HG02642 (cell line): ENCODE measurements at regions not wholly inside any gene's neighbourhood (a gene's known extent, or its start where the extent isn't known, plus 50 kb on each side); places are given as distances from the start of the nearest gene placed in this dataset.

Source experiments
- ATAC-seq: cut with Tn5 transposase; IDR thresholded peaks from one replicate; pipeline ENCODE4 v1.9.1; 2021; ENCODE audit warnings: mild to moderate bottlenecking; ENCODE audit not compliant: unreplicated experiment, poor library complexity

DNA sequence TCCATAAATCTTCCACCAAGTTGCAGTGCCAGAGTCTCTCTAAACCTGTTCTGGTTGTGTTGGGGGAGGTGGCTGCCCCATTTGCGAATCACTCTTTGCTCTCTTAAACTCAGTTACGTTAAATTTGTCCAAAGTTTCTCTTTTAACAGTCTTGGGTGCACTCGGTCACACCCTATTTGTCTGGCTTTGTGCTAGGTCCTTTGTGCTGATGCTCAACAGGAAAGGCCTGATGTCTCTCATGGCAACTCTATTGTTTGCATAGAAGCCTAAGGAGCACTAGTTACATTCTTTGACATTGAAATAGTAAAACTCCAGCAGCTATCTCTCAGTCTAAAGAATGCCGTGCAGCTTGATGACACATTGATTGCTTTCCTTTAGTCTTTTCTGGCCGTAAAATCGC is 105.1 kb downstream of the TRMT11 start:
- ATAC-seq: no peak

DNA sequence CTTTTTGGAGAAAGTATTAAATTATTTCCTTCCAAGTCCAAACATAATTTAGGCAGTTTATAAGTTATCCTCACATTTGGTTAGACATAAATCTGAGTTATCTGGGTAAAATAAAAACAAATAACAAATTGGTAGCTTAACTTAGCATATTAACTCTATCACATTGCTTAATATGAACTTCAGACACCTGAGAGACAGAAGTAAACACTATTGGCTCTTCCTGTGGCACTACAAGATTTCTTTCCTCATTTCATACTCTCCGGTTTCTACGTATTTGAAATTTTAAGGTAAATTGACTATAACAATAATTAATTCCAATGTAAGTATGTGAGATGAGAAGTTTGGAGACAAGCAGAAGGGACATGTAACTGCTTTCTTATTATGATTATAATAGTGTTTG is 106.8 kb downstream of the TRMT11 start:
- no peak for ATAC-seq

DNA sequence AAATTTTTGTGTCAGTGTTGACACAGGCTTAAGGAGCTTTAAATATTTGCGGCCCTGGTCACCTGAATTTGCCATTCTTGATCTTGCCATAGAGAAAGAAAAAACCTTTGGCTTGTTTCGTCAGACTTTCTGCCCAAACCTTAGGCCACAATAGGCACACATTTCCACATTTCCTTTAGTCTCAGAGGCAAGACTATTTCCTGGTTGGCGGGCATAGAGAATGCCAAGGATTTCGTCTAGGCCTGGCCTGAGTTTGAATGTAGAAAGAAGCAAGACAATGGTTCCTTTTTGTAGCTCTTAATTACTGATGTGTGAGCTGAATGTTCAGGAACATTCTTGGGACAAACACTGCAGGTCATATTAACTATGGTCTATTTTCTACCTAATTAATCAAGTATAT is 108.1 kb downstream of the TRMT11 start:
- no peak for ATAC-seq

DNA sequence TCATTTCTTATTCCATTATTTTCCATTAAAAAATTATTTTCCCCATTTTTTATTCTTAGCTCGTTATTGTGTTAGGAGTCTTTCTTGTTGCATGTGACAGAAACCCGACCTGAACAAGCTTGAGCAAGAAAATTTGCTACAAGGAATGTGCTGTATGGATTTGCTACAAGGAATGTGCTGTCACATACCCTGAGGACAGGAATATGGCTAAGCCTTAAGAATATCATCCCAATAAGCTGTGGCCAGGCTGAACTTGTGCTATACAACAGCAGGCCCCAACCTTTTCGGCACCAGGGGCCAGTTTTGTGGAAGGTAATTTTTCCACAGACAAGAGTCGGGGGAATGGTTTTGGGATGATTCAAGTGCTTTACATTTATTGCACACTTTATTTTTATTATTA is 114.0 kb downstream of the TRMT11 start:
- ATAC-seq: no peak

DNA sequence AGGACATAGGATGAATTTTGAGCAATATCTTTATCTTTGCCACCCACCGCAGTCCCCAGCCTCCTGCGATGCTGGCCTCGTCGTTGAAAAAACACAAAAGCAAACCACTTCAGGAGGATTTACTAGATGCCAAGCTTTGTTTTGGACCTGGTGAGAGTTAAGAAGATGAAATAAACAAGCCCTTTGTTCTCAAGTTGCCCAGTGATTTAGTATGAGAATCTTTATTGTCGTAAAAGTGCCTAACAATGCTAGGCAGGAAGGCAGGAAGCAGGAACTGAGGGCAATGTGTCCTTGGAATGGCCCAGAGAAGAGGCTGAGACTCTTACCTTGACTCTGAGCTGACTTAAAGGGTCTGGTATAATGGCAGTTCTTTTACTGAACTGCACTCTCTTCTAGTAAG is 116.0 kb downstream of the TRMT11 start:
- ATAC-seq: no peak

DNA sequence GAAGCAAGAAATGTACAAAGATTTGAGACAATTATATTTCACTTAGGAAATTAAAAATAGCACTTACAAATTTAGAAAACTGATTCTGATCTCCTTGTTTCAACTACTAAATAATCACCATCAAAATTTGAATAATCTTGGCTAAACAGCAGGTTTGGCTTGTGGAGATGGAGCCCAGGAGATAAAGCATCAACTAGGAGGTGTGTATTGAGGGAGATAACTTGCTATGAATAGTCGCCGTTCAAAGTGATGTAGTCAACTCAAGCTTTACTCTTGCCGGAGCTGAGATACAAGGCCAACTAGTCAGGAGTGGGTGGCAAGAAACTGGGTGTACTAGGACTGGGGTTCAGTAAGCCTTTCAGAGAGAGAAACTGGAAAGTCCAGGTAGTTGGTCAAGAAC is 117.7 kb downstream of the TRMT11 start:
- no peak for ATAC-seq

DNA sequence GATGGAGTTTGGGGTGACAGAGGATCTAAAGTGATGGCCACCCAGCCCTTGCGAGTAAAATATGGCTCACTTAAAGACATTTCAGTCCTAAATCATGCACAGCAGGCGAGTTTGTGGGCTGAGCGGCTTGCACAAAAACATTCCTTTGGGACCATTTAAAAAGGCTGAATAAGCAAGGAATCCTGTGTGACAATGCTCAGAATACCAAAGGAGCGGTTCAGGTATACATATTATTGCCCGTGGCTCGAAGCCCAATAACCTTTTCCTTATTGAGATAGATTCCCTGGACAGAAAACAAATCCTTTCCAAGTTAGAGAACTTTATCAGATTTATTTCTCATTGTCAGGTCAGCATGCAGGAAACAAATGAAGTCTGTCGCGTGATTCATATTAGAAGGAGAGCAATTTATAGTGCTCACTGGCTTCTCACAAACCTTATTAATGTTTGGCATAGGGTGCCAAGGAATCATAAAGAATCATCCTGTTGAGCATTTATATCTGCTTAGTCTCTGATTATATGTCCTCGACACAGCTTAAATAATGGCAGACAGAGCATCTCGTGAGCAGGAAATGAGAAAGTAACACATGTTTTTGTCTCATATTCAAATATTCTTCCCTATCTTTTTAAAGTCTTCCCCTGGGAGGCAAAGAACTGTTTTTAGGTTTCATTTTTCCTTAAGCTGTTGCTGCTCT is 121.3 kb downstream of the TRMT11 start:
- ATAC-seq: no peak

DNA sequence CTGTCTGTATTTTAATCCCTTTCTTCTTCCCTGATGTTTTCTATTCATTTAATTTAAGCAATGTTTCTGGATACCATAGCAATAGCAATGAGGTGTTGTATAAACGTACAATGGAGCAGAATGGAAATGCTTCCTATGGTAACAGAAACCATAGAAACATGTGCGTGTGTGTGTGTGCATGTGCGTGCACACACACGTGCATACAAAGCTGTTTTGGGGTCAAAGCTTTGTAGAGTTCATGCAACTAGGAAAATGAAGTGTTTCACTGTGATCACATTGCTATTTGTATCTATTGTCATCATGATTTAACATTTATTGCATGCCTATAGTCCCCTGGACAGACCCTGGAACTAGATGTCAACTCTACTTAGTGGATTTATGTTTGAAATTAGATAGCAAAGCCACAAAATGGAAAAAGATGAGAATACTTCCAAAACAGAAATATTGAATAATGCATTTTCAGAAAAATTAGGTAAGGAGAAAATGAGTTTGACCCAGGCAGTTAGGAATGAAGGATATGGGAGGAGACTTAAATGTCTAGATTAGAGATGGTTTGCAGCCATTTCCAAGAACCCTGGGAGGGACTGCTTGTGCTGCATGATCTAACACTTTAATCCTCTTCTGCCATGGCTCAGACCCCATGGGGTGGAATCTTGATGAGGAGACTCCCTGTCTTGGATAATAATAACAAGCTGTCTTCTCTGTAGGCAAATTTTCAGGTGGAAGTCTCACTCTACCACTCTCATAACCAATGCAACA is 124.4 kb downstream of the TRMT11 start:
- no peak for ATAC-seq

DNA sequence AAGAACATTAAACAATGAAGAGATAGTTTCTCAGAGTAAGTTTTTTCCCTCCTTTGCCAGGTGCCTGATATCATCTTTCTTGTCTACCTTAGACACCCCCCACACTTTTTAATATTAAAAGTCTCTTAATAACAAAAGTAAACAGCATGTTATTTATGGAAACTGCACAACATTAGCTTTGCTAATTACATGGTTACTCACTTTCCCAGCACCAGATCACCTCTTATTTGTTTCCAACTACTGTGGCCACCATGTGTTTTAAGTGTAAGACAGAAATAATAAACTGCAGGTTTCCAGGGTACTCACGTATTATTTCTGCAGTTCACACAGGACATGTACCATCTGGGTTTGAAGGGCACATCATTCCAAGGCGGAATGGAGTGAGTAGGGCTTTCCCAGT is 125.0 kb downstream of the TRMT11 start:
- no peak for ATAC-seq

DNA sequence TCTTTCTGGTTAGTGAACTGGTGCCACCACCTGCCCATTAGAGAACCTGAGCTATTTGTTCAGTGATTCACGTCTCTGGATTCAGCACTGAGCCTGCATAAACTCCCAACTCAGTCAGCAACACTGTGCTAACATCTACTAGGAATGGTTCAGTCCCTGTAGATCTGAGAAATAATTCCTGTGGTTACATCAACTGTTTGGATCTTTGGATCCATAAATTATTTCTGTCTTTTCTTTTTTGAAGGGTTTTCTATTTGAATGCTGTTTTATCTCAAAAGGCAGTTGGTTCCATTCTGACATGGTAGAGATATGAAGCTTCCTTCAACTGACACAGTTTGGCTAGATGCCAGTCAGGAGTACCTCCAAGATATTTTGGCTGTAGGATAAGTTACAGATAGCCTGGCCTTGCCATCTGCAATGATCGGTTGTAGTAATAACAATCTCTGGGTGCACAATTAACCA is 125.9 kb downstream of the TRMT11 start:
- ATAC-seq: no peak

DNA sequence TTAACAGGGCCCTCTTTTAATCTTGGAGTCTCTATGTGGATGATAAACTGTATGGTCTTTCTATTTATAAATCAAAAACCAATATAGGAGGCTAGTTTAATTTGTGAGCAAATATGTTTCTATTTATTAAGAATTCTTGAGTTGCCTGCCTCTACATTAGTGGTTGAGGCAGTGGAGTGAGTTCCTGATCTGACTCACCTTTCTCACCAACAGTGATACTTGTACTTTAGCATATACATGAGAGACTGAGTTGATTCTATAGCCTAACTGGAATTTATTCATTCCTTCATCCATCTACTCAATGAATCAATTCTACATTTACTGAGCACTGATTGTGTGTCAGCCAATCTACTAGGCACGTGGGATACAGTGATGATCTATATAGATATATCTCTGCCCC is 126.9 kb downstream of the TRMT11 start:
- ATAC-seq: no peak

DNA sequence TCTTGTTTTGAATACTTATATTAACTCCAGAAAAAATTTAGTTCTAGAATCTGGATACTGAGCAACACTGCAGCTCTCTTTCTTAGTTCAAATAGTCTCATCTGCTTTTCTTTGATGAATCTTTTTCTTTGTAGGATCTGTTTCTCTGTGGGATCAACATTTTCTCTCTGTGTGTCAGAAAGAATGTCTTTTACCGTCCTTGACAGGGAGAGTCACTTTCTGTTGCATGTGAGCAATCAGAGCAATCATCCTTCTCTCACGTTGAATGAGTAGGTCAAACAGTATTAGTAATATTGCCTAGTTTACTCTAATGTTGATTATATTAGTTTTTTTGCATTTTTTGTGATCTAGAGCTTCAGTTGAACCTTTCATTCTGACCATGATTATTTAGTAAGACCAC is 130.9 kb downstream of the TRMT11 start:
- no peak for ATAC-seq

DNA sequence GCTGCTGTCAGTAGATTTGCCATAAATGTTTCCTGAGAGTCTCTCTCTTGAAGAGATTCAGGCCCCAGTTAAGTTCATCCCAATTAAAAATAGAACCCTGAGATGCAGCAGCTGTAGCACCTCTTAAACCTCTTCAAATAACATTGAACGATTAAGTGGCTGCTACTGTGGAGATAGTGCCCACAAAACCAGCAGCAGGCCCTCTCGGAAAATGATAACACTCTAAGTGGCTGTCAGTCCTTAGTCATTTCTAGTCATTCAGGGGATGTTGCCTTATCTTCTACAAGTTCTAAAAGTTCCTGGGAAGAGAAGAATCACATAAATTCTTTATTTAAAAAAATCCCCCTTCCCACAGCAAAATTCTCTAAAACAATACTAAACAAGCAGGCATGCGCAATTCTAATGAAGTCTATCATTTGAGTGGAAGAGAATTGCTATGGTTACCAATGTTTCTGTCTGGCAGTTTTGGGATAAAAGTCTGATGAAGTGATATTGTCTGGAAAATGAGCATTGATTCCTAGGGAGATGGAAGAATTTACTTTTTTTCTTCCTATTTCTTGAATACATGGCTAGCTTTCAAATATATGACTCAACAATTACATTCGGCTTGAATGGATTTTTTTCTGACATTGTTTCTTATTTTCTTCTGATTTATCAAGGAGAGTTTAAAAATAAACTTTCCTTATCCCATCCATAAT is 131.9 kb downstream of the TRMT11 start:
- no peak for ATAC-seq

DNA sequence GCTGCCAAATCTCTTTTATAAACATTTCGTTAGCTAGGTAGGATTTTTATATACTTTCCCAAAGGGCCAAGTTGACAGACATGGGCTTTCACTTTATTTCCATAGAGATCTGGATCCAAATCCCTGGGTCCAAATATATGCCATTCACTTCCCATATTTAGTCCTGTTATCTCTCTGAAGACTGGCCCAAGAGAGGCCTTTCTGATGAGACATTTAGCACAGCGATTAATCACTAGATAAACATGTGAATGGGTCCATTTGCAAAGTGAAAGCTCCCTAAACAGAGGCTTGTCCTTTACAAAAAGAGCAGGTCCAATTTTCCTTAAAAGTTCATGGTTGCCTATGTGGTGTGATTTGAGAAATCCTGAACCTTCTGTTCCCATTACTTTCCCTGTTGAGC is 132.6 kb downstream of the TRMT11 start:
- ATAC-seq: no peak

DNA sequence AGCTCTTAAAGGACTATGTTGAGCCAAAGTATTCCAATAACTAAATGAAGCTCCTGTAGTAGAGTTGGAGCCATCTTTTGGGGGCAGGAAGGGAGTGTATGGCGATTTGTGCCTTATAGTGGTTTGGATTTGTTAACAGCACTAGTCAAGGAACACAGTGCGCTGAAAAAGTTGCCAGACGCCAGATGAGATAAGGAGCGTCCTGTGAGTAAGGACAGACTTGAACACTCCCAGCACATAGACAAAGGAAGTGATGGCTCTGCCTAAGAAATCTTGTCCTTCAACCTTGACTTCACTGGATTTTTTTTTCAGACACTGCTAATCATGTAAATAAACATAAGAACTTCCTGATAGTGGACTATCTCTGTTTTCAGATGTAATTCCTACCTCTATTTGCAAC is 136.9 kb downstream of the TRMT11 start:
- ATAC-seq: no peak

DNA sequence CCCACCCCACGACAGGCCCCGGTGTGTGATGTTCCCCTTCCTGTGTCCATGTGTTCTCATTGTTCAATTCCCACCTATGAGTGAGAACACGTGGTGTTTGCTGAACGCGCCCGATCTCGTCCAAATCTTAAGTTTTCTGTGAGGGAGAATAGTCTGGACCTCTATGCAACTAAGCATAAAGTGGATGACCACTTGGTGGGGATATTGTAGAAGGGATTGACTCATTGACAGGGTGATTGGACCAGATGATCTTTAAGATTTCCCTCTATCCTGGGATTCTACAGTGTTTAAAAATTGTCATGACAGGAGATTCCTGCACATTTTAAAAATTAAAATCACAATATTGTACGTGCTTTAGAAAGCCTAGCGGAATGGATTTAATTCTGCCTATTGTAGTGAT is 141.3 kb downstream of the TRMT11 start:
- no peak for ATAC-seq

DNA sequence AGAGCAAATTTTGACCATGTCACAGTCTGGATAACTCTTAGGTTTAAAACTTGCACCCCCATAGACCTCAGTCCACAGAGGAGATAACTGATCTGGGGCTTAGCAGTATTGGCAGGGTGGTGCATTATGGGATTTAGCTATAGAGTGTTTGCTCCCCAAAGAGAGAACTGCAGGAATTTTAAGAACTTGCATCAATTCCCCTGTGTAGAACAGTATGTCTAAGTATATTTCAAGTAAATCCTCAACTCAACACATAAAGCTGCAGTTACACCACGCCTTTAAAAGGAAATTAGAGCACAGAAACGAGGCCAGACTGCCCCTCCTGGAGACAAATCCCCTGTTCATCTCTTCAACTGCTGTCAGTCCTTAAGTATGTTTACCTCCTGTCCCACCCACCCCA is 144.9 kb downstream of the TRMT11 start:
- ATAC-seq: no peak

DNA sequence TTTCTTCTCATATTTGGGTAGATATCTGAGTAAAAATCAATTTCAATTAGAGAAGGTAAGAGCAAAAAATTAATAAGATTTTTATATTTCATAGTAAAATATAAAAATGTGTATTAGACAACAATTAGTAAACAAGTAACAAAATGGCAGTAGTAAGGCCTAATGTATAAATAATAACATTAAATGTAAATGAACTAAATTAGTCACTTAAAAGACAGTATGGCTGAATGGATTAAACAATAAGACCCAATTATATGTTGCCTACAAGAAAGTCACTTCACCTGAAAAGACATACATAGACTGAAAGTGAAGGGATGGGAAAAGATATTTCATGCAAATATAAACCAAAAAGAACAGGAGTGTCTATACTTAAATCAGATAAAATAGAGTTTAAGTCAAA is 147.6 kb downstream of the TRMT11 start:
- no peak for ATAC-seq

DNA sequence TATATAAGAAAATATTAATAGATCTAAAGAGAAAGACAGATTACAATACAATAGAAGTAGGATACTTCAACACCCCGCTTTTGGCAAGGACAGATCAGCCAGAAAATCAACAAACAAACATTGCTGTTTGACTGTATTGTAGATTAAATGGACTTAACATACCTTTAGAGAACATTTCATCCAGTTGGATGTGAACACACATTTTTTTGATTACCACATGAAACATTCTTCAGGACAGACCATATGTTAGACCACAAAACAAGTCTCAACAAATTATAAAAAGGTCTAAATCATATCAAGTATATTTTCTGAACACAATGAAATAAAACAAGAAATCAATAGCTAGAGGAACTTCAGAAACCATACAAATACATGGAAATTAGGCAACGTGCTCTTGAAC is 148.2 kb downstream of the TRMT11 start:
- no peak for ATAC-seq

DNA sequence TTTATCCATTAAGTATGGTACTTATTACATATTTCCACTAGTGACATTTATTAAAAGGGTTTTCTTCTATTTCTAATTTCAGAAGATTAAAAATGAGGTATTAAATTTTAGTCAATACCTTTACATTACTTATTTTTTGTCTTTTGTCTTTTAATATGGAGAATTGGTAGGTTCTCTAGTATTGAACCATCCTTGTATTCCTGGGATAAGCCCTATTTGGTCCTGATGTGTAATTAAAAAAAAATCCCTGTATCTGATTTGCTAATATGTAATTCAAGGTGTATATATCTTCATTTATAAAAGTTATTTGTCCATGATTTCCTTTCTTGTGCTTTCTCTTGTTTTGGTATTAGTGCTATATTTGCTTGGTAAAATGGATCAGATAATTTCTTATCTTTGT is 153.7 kb downstream of the TRMT11 start:
- no peak for ATAC-seq

DNA sequence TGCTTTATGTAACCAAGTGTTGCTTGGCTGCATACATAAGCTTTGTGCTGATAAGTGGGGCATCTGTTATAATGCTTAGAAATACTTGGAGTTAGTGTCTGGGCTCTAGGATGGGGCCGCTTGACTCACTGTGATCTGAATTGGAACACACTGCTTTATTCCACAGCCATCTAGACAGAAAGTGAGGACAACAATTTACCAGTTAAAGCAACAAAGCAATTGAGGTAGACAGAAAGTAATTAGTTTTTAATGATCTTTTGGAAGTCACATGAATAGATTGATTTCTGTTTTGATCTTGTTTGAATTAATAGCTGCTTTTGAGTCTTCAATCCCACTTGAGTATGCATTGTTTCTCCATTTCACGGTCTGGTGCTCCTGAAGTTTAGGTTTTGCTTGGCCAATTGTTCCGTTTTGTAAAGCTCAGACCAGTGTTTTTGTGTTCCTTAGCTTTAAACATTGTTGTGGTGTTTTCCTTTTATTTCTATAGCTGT is 157.5 kb downstream of the TRMT11 start:
- no peak for ATAC-seq
